Upper lobe of right lung (tissue), 1 donor: ENCODE measurements at regions not wholly inside any gene's neighbourhood (a gene's known extent, or its start where the extent isn't known, plus 50 kb on each side); places are given as distances from the start of the nearest gene placed in this dataset.

ENCODE experiments used
- ATAC-seq: fragments of 200-7000 bp; cut with Tn5 transposase; one replicate; pipeline ENCODE4 v1.9.1; 2020; ENCODE audit warnings: mild to moderate bottlenecking, moderate library complexity
- DNase-seq: peaks from one replicate; pipeline ENCODE4 v3.0.0-alpha.2; 2020
- H3K27ac ChIP-seq: fragments of 200-600 bp; one replicate; pipeline ENCODE4 v1.8.0; 2022
- H3K27me3 ChIP-seq: fragments of 200-600 bp; one replicate; pipeline ENCODE4 v1.8.0; 2022; ENCODE audit warnings: mild to moderate bottlenecking
- H3K36me3 ChIP-seq: fragments of 200-600 bp; one replicate; pipeline ENCODE4 v1.8.0; 2022
- H3K4me1 ChIP-seq: fragments of 200-600 bp; one replicate; pipeline ENCODE4 v1.8.0; 2022
- H3K4me3 ChIP-seq: fragments of 200-600 bp; one replicate; pipeline ENCODE4 v1.8.0; 2022; ENCODE audit warnings: mild to moderate bottlenecking
- H3K9me3 ChIP-seq: fragments of 200-600 bp; one replicate; pipeline ENCODE4 v1.8.0; 2022
- CTCF ChIP-seq: fragments of 200-600 bp; IDR thresholded peaks from one replicate; pipeline ENCODE4 v1.8.0; 2022; ENCODE audit warnings: antibody characterized with exemption
- intact Hi-C: fragments of 100-400 bp; cut with DNase I; formaldehyde crosslinking; loops from one replicate; pipeline ENCODE4 v1.11.0; 2022
- donor health status: DM: no; HTN: yes; CAD: no; lungs with severe emphysema.

- H3K9me3 ChIP-seq = no peaks in the 10 kb centered on the region
- no peaks in the 10 kb centered on the region for H3K4me1 ChIP-seq
- intact Hi-C loops = no loop called here
- DNase-seq (no peak), ATAC-seq (no peak)
- no peak for TF ChIP-seq CTCF
- H3K36me3 ChIP-seq = no peaks in the 10 kb centered on the region
- no peaks in the 10 kb centered on the region for H3K27me3 ChIP-seq
- no peak overlapping the region for H3K4me3 ChIP-seq
- no peak overlapping the region for H3K27ac ChIP-seq
Measured at GRCh38 chr6:105911106-105911629, 175.0 kb upstream of the PRDM1 start.

- Histone ChIP-seq H3K27ac (no peak overlapping the region), H3K4me1 (no peaks in the 10 kb centered on the region), H3K4me3 (no peak overlapping the region), H3K27me3 (no peaks in the 10 kb centered on the region), H3K9me3 (no peaks in the 10 kb centered on the region), H3K36me3 (no peaks in the 10 kb centered on the region)
- ATAC-seq (peak; percentile 73), DNase-seq (no peak)
- no peak for TF ChIP-seq CTCF
- intact Hi-C loops = no loop called here
Measured at GRCh38 chr6:105909106-105909505, 177.0 kb upstream of the PRDM1 start.

- no peak for TF ChIP-seq CTCF
- Histone ChIP-seq H3K27ac (no peak overlapping the region), H3K36me3 (no peaks in the 10 kb centered on the region), H3K4me3 (no peak overlapping the region), H3K9me3 (no peaks in the 10 kb centered on the region), H3K4me1 (peaks cover under 1% of the 10 kb centered on the region), H3K27me3 (no peaks in the 10 kb centered on the region)
- intact Hi-C loops = no loop called here
- no peak for DNase-seq
- no peak for ATAC-seq
Measured at GRCh38 chr6:105907991-105908390, 178.1 kb upstream of the PRDM1 start.

GRCh38 chr6:105907301-105907700, 178.8 kb upstream of the PRDM1 start:
- ATAC-seq = no peak
- H3K27me3 ChIP-seq = no peaks in the 10 kb centered on the region
- no peak overlapping the region for H3K4me3 ChIP-seq
- peaks cover 7% of the 10 kb centered on the region for H3K4me1 ChIP-seq
- H3K27ac ChIP-seq = no peak overlapping the region
- no peak for DNase-seq
- intact Hi-C loops = no loop called here
- H3K9me3 ChIP-seq = no peaks in the 10 kb centered on the region
- no peaks in the 10 kb centered on the region for H3K36me3 ChIP-seq
- TF ChIP-seq CTCF = no peak

- H3K9me3 ChIP-seq = no peaks in the 10 kb centered on the region
- DNase-seq (no peak), ATAC-seq (peak; percentile 54)
- TF ChIP-seq CTCF = no peak
- peaks cover 13% of the 10 kb centered on the region for H3K4me1 ChIP-seq
- intact Hi-C loops = no loop called here
- no peaks in the 10 kb centered on the region for H3K27me3 ChIP-seq
- H3K36me3 ChIP-seq = no peaks in the 10 kb centered on the region
- no peak overlapping the region for H3K27ac ChIP-seq
- H3K4me3 ChIP-seq = no peak overlapping the region
Measured at GRCh38 chr6:105902401-105903031, 183.6 kb upstream of the PRDM1 start.

GRCh38 chr6:105901583-105901982, 184.6 kb upstream of the PRDM1 start:
- H3K27ac ChIP-seq = no peak overlapping the region
- no peaks in the 10 kb centered on the region for H3K27me3 ChIP-seq
- H3K36me3 ChIP-seq = no peaks in the 10 kb centered on the region
- H3K4me1 ChIP-seq = peaks cover 13% of the 10 kb centered on the region
- TF ChIP-seq CTCF = no peak
- ATAC-seq (peak; percentile 74), DNase-seq (no peak)
- no peaks in the 10 kb centered on the region for H3K9me3 ChIP-seq
- H3K4me3 ChIP-seq = no peak overlapping the region
- intact Hi-C loops = no loop called here
